Thoracic aorta (tissue), 2 donors: ENCODE measurements at regions not wholly inside any gene's neighbourhood (a gene's known extent, or its start where the extent isn't known, plus 50 kb on each side); places are given as distances from the start of the nearest gene placed in this dataset.

ENCODE experiments used
- ATAC-seq: fragments of 150-250 bp; one replicate; pipeline ENCODE4 v1.8.0; 2017; ENCODE audit warnings: low read depth; ENCODE audit not compliant: insufficient number of reproducible peaks, low FRiP score
- DNase-seq: peaks from one replicate; pipeline ENCODE4 v3.0.0-alpha.2; 2020; ENCODE audit warnings: low spot score
- H3K27ac ChIP-seq, 2 donors: fragments of 200-600 bp; sonication (generic); 1 replicate in 1 of 2; 2 replicates in 1 of 2; pipeline ENCODE4 v1.5.1; 2016; ENCODE audit warnings: mild to moderate bottlenecking in 2 of 2, moderate library complexity in 2 of 2
- H3K27me3 ChIP-seq: fragments of 200-600 bp; sonication (generic); replicated peaks from 2 replicates; pipeline ENCODE4 v1.6.0; 2016; ENCODE audit warnings: mild to moderate bottlenecking; ENCODE audit not compliant: insufficient read depth
- H3K36me3 ChIP-seq: fragments of 200-600 bp; sonication (generic); one replicate; pipeline ENCODE4 v1.5.1; 2016
- H3K4me1 ChIP-seq, 2 donors: fragments of 200-600 bp; sonication (generic); 1 replicate in 1 of 2; 2 replicates in 1 of 2; pipeline versions ENCODE4 v1.5.1 to v1.6.0; 2016; ENCODE audit warnings: low read depth in 2 of 2, mild to moderate bottlenecking in 1 of 2; ENCODE audit not compliant: control insufficient read depth in 1 of 2
- H3K4me3 ChIP-seq: fragments of 200-600 bp; sonication (generic); 2 replicates; pipeline ENCODE4 v1.5.1; 2016; ENCODE audit warnings: mild to moderate bottlenecking
- H3K9me3 ChIP-seq: fragments of 200-600 bp; sonication (generic); 2 replicates; pipeline ENCODE4 v1.5.1; 2016
- TF ChIP-seq, protein P1 (sequence below): fragments of 200-600 bp; sonication (generic); IDR thresholded peaks from one replicate; pipeline ENCODE4 v1.5.1; 2019; ENCODE audit warnings: antibody characterized with exemption

DNA sequence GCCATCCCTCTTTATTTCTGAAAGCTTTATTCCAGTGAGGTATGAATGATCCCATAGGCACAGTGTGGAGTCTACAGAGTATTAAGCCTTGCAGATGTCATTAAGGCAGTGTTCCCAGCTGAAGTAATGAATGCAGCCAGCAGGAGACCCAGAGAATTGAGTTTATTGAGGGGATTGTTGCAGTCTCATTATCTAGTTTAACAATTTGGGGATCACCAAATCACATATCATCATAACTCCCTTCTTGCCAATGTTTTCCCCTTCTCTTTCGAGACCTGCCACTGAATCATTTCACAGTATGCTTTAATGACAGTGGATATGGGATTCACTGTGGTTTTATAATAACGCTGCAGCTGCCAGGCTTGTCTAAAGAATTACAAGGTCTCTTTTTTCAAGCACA is 249.3 kb upstream of the FSHR start:
- TF ChIP-seq, protein P1, sequence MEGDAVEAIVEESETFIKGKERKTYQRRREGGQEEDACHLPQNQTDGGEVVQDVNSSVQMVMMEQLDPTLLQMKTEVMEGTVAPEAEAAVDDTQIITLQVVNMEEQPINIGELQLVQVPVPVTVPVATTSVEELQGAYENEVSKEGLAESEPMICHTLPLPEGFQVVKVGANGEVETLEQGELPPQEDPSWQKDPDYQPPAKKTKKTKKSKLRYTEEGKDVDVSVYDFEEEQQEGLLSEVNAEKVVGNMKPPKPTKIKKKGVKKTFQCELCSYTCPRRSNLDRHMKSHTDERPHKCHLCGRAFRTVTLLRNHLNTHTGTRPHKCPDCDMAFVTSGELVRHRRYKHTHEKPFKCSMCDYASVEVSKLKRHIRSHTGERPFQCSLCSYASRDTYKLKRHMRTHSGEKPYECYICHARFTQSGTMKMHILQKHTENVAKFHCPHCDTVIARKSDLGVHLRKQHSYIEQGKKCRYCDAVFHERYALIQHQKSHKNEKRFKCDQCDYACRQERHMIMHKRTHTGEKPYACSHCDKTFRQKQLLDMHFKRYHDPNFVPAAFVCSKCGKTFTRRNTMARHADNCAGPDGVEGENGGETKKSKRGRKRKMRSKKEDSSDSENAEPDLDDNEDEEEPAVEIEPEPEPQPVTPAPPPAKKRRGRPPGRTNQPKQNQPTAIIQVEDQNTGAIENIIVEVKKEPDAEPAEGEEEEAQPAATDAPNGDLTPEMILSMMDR, result no peak
- H3K27ac ChIP-seq, result no peak overlapping the region
- H3K36me3 ChIP-seq, result no peaks in the 10 kb centered on the region
- no peak for DNase-seq
- no peak for ATAC-seq
- H3K4me1 ChIP-seq, result no peaks in the 10 kb centered on the region
- no peaks in the 10 kb centered on the region for H3K9me3 ChIP-seq
- H3K27me3 ChIP-seq, result no peaks in the 10 kb centered on the region
- H3K4me3 ChIP-seq, result no peak overlapping the region

DNA sequence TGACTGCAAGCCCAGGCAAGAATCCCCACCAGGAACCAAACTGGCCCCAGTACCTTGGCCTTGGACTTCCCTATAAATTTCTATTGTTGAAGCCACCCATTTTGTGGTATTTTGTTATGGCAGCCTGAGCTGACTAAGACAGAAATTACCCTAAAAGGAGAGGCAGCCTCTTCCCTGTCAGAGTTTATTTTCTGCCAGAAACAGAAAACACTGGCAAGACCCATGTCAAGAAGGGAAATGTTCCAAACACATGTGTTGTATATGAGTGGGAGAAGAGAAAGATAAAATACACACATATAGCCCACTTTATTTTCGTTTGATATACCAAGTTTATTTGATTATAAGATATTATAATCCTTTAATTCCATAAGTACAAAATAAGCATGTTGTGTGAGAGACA is 225.1 kb upstream of the FSHR start:
- no peaks in the 10 kb centered on the region for H3K4me1 ChIP-seq
- TF ChIP-seq, protein P1, result no peak
- DNase-seq (no peak), ATAC-seq (no peak)
- no peaks in the 10 kb centered on the region for H3K27me3 ChIP-seq
- H3K27ac ChIP-seq, result no peak overlapping the region
- no peaks in the 10 kb centered on the region for H3K36me3 ChIP-seq
- H3K4me3 ChIP-seq, result no peak overlapping the region
- H3K9me3 ChIP-seq, result no peaks in the 10 kb centered on the region

DNA sequence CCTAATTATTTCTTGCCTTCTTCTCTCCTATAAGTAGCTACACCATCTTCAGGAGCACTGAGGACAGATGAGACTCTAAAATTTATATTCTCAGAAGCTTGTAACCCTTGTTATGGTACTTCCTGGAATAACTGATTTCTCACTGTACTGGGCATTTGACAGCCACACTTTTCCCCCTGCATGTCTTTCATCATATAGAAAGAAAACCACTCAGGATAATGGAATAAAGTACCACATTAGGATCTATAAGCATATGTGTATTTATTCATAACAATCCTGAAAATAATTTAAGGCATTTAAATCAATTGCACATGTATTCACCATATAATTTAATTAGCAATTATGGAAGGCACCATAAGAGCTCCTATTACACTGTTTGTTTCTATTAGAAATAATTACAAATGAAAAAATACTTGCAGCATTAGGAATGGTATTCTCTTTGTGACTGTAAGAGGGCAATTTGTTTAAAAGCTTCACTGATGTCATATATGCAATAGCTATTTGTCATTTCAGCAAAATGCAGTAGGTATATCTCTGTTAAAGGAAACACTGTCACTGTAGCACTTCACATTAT is 216.9 kb upstream of the FSHR start:
- no peaks in the 10 kb centered on the region for H3K9me3 ChIP-seq
- H3K36me3 ChIP-seq, result no peaks in the 10 kb centered on the region
- no peaks in the 10 kb centered on the region for H3K4me1 ChIP-seq
- DNase-seq, result no peak
- no peaks in the 10 kb centered on the region for H3K27me3 ChIP-seq
- no peak overlapping the region for H3K27ac ChIP-seq
- no peak for ATAC-seq
- H3K4me3 ChIP-seq, result no peak overlapping the region
- TF ChIP-seq, protein P1, result no peak

DNA sequence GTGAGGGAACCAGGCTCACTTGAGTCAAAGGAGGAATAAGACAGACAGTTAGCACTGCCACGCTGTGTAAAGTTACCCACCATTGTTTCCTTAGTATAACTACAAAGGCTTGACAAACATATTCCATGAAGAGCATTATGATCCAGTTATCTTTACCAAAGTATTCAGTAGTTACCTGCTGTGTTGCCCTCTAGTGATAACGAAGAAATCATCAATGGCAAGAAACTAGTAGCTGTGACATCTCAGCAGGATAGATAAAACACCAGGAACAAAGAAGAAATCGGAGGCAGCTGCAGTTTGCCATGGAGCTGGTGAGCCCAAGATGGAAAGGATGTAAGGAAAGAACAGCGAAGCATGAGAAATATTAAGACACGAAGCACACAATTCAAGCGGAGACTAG is 215.3 kb upstream of the FSHR start:
- no peak overlapping the region for H3K27ac ChIP-seq
- DNase-seq (no peak), ATAC-seq (no peak)
- TF ChIP-seq, protein P1, result no peak
- H3K4me1 ChIP-seq, result no peaks in the 10 kb centered on the region
- H3K36me3 ChIP-seq, result no peaks in the 10 kb centered on the region
- H3K9me3 ChIP-seq, result no peaks in the 10 kb centered on the region
- no peak overlapping the region for H3K4me3 ChIP-seq
- H3K27me3 ChIP-seq, result no peaks in the 10 kb centered on the region

DNA sequence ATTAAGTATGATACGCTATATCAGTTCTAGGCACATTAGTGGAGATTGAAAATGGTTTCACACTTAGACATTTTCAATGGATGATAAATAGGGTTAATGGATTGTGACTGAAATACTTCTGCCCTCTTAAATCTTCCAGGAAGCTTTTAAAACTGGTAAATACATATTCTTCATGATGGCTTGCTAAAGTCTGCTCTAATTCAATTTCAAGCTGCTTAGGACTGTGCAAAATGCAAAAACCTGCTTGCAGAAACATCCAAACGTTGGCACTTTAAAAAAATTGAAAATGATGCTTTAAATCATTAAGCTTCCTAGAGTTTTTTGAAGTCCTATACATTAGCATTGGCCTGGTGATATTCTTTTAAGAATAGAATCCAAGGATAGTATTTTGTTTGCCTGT is 214.8 kb upstream of the FSHR start:
- Histone ChIP-seq H3K9me3 (no peaks in the 10 kb centered on the region), H3K36me3 (no peaks in the 10 kb centered on the region), H3K4me3 (no peak overlapping the region), H3K27me3 (no peaks in the 10 kb centered on the region), H3K4me1 (no peaks in the 10 kb centered on the region), H3K27ac (no peak overlapping the region)
- TF ChIP-seq, protein P1, result no peak
- no peak for ATAC-seq
- no peak for DNase-seq
